Ovary (tissue), 3 donors: ENCODE measurements at regions not wholly inside any gene's neighbourhood (a gene's known extent, or its start where the extent isn't known, plus 50 kb on each side); places are given as distances from the start of the nearest gene placed in this dataset.

Experiments used
- CTCF ChIP-seq, 3 donors: fragments of 450-650 bp in 2 of 3; fragments of 200-600 bp in 1 of 3; IDR thresholded peaks; one replicate each; pipeline versions ENCODE4 v1.5.1 to v1.8.0; 2016 to 2022; ENCODE audit warnings: antibody characterized with exemption in 3 of 3, mild to moderate bottlenecking in 1 of 3
- EP300 ChIP-seq: sonication (generic); formaldehyde crosslinking; IDR thresholded peaks from one replicate; pipeline ENCODE4 v1.6.1; 2017; ENCODE audit warnings: antibody characterized with exemption
- POLR2A ChIP-seq: fragments of 450-650 bp; IDR thresholded peaks from one replicate; pipeline ENCODE4 v1.6.1; 2017; ENCODE audit warnings: antibody characterized with exemption, mild to moderate bottlenecking, moderate library complexity
- donor health status: DM: no; HTN: no; CAD: no.

GRCh38 chr20:40771848-40772511, 82.9 kb upstream of the MAFB start:
- TF ChIP-seq EP300 (no peak), POLR2A (no peak), CTCF (IDR thresholded peaks at IDR 0.05) (no peak)
